Kidney (tissue), 13 donors: ENCODE measurements at regions not wholly inside any gene's neighbourhood (a gene's known extent, or its start where the extent isn't known, plus 50 kb on each side); places are given as distances from the start of the nearest gene placed in this dataset.
A peak's percentile ranks its signal among the peaks of the same experiment; 100 is the strongest.

Source experiments
- DNase-seq, 5 donors: peaks; one replicate each; pipeline ENCODE4 v3.0.0-alpha.2; 2013 to 2020
- FAIRE-seq: peaks from 2 replicates; lab custom pipeline; 2012; peaks lifted over from hg19 to GRCh38; lab: Jason Lieb, UNC
- H3K27ac ChIP-seq, 2 donors: one replicate each; pipeline ENCODE4 v1.7.0; 2013; ENCODE audit warnings: low read depth in 2 of 2, low read length in 2 of 2, inconsistent platforms in 1 of 2
- H3K27me3 ChIP-seq: one replicate; pipeline ENCODE4 v1.7.1; 2013; ENCODE audit warnings: low read length, inconsistent platforms; ENCODE audit not compliant: control insufficient read depth, insufficient read depth
- H3K36me3 ChIP-seq, 3 donors: one replicate each; pipeline versions ENCODE4 v1.7.0 to v1.7.1; 2013; ENCODE audit warnings: low read length in 3 of 3, control low read depth in 1 of 3, inconsistent platforms in 1 of 3; ENCODE audit not compliant: insufficient read depth in 3 of 3, control insufficient read depth in 2 of 3
- H3K4me1 ChIP-seq, 3 donors: one replicate each; pipeline versions ENCODE4 v1.7.0 to v1.7.1; 2013; ENCODE audit warnings: low read length in 3 of 3, inconsistent platforms in 1 of 3, low read depth in 1 of 3; ENCODE audit not compliant: control insufficient read depth in 2 of 3, insufficient read depth in 2 of 3
- H3K4me3 ChIP-seq, 3 donors: one replicate each; pipeline versions ENCODE4 v1.7.0 to v1.8.1; 2013; ENCODE audit warnings: low read length in 3 of 3, control low read depth in 1 of 3, inconsistent platforms in 1 of 3
- H3K9ac ChIP-seq, 3 donors: one replicate each; pipeline versions ENCODE4 v1.7.0 to v1.7.1; 2013; ENCODE audit warnings: low read length in 3 of 3, control low read depth in 1 of 3, inconsistent platforms in 1 of 3
- H3K9me3 ChIP-seq, 3 donors: one replicate each; pipeline versions ENCODE4 v1.7.0 to v1.7.1; 2013; ENCODE audit warnings: low read length in 3 of 3, control low read depth in 1 of 3, inconsistent platforms in 1 of 3; ENCODE audit not compliant: control insufficient read depth in 2 of 3, insufficient read depth in 1 of 3
- intact Hi-C: fragments of 100-400 bp; cut with DNase I; formaldehyde crosslinking; loops from one replicate; pipeline ENCODE4 v1.11.1; 2022
- TF ChIP-seq, protein P1 (sequence below): IDR thresholded peaks from 3 replicates; pipeline ENCODE4 v1.5.1; 2012; ENCODE audit warnings: mild to moderate bottlenecking, moderate library complexity, borderline replicate concordance; ENCODE audit not compliant: insufficient read depth; ENCODE audit errors: extremely low read depth
- donor health status: control.
- donor health status: control.
- donor health status: control.
- donor health status: control.
- donor health status: control.
- donor health status: DM: yes; HTN: yes; CAD: no.
- donor health status: Normal renal cell carcinoma (clear cell type).

DNA sequence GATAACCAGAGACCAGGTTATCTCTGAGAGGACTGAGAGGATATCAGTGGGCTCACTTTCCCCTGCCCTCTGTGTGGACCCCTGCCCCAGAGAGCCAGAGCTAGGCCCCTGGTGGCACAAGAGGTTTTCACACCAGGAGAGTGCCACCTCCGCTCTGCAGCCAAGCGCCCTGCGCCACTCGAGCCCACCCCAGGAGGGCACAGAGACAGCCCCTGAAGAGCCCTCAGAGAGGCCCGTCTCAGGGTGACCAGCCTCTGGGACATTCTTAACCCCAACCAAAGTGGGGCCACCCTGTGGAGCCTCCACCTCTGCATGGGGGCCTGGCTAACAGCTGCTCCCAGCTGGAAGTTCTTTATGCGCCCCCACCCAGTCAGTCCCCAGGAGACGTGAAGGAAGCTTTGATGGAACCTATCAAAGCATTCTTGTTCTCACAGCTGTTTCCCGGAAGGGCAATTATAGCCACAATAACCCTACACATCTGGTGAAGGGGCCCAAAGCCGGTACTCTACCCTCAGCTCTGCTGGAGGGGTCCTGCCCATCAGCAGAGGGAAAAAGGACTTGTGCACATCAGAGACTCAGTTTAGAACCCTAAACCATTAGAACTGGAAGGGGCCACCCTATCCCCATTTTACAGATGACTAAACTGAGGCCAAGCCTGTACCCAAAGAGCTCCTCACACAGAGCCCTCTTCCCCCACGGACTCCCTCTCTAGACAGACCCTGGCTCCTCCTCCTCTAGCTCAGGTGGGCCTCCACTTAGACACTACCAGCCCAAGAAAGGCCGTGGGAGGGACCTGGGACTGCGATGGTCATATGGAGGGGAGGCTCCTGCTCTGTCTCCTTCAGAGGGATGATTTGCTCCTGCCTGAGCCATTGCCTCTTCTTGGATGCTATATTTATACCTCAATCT is 101.1 kb downstream of the ZFP36L2 start:
- H3K4me3 ChIP-seq: no peak overlapping the region
- intact Hi-C loops: no loop called here
- TF ChIP-seq, protein P1, sequence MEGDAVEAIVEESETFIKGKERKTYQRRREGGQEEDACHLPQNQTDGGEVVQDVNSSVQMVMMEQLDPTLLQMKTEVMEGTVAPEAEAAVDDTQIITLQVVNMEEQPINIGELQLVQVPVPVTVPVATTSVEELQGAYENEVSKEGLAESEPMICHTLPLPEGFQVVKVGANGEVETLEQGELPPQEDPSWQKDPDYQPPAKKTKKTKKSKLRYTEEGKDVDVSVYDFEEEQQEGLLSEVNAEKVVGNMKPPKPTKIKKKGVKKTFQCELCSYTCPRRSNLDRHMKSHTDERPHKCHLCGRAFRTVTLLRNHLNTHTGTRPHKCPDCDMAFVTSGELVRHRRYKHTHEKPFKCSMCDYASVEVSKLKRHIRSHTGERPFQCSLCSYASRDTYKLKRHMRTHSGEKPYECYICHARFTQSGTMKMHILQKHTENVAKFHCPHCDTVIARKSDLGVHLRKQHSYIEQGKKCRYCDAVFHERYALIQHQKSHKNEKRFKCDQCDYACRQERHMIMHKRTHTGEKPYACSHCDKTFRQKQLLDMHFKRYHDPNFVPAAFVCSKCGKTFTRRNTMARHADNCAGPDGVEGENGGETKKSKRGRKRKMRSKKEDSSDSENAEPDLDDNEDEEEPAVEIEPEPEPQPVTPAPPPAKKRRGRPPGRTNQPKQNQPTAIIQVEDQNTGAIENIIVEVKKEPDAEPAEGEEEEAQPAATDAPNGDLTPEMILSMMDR: no peak
- H3K4me1 ChIP-seq: peaks cover 0 to 8% (median 3%) of the 10 kb centered on the region in 3 donors
- H3K36me3 ChIP-seq: no peaks in the 10 kb centered on the region
- no peak overlapping the region for H3K27ac ChIP-seq
- FAIRE-seq: no peak
- DNase-seq: peak in 2 of 5 donors; percentile 33 to 63
- no peaks in the 10 kb centered on the region for H3K27me3 ChIP-seq
- H3K9ac ChIP-seq: no peak overlapping the region
- no peaks in the 10 kb centered on the region for H3K9me3 ChIP-seq

DNA sequence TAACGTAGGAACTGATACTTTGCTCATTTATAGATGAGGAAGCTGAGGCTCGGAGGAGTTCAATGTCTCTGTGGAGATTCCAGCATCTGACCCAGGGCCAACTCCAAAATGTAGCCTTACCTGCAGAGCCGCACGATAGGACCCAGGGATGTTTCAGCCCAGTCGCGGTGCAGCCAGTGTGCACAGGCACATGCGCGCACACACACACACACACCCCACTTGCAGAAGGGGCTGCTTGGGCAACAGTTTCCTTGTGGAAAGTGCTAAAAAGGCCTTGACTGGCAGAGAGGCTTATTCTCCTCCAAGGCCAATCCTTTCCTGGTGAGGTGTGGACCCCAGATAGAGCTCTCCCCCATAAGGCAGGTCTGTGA is 101.7 kb downstream of the ZFP36L2 start:
- TF ChIP-seq, protein P1: no peak
- peaks cover 0 to 6% (median 3%) of the 10 kb centered on the region in 3 donors for H3K4me1 ChIP-seq
- no peaks in the 10 kb centered on the region for H3K36me3 ChIP-seq
- intact Hi-C loops: no loop called here
- no peak for FAIRE-seq
- H3K9me3 ChIP-seq: peaks cover 0 to under 1% (median 0%) of the 10 kb centered on the region in 3 donors
- no peak overlapping the region for H3K27ac ChIP-seq
- H3K4me3 ChIP-seq: no peak overlapping the region
- no peak overlapping the region for H3K9ac ChIP-seq
- no peaks in the 10 kb centered on the region for H3K27me3 ChIP-seq
- DNase-seq: no peak

DNA sequence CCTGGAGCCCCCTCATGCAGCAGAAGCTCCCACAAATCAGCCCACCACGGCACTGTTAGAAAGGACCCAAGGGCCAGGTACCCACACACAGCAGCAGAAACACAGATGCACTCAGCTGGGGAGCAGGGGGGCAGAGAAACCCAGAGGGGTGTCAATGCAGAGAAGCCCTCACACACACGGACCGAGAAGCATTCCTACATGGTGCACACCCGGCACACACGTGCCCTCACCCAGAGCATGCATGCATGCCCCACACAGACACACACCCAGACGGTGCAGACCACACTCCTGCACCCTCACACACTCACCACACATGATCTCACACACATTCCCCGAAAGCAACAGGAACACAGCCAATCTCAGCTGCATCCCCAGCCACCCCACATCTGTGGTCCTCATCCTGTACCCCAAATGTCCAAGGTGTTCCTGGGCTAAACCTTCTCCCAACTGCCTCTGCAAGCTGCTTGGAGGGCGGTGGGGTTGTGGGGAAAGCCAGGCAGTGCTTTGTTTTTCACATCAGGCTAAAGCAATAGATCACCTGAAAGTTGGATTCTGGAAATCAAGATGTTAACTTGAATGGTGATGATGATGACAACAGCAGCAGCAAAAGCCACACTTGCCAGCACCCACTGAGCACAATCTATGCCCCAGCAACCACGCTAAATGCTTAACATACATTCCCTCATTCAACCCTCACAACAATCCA is 102.3 kb downstream of the ZFP36L2 start:
- TF ChIP-seq, protein P1: no peak
- Histone ChIP-seq H3K9ac (no peak overlapping the region), H3K9me3 (peaks cover 0 to 6% (median 0%) of the 10 kb centered on the region in 3 donors), H3K27ac (no peak overlapping the region), H3K27me3 (no peaks in the 10 kb centered on the region), H3K4me3 (no peak overlapping the region), H3K36me3 (no peaks in the 10 kb centered on the region), H3K4me1 (peaks cover 0 to 6% (median 3%) of the 10 kb centered on the region in 3 donors)
- intact Hi-C loops: no loop called here
- FAIRE-seq: no peak
- DNase-seq: no peak
